ENCODE measurements at regions not wholly inside any gene's neighbourhood (a gene's known extent, or its start where the extent isn't known, plus 50 kb on each side); places are given as distances from the start of the nearest gene placed in this dataset.

DNA sequence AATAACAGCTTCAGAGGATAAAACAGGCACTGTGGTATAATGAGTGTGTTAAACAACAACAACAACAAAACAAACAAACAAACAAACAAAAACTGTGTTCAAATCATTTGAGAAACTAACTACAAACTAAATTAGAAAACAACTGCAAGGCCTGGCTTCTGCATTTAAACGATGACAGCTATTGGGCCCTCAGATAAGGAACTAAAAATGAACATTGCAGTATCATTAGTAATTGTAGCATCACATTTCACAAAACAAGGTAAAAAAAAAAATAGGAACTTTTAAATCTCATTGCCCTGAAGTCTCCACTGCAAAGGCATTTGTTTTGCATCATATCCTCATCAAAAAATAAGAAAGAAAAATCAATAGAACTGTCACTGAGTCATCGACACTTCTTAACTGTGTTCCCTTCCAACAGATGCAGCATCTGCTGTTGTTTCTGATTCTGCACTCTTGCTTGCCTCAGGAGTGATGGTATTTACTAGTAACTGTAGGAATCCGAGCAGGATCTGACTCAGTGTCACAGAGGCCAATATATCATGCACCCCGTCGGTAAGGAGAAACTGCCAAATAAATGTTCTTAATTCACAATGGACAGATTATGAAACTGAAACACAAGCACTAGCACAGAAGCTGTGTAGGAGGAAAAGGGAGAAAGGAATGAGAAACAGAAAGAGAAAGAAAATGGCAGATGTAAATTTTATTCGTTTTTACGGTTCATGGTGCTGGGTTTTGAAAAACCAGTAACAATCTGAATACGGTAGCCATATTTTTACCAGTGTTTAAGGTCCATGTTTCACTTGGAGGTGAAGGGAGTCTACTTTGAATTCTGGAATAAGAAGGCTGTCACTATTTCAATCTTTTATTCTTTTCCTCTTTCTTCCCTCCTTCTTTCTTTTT is 365.7 kb upstream of the EPHA7 start:
- DNase-seq (ENCODE audit: extremely low spot score), result no peak
- H3K4me1 ChIP-seq (ENCODE audit: insufficient read depth), result no peaks in the 10 kb centered on the region
- WGBS, result 42% methylated on average over 8 of the region's 8 CpGs
- no peak overlapping the region for H3K4me3 ChIP-seq (ENCODE audit: low read depth, low read length)
- no peaks in the 10 kb centered on the region for H3K36me3 ChIP-seq (ENCODE audit: insufficient read depth)
- no peak overlapping the region for H3K27ac ChIP-seq (ENCODE audit: low read depth)

GRCh38 chr6:93779086-93779841 is 359.9 kb upstream of the EPHA7 start:
- H3K27ac ChIP-seq (ENCODE audit: low read depth), result no peak overlapping the region
- no peak overlapping the region for H3K4me3 ChIP-seq (ENCODE audit: low read depth, low read length)
- peak; percentile 26 for DNase-seq (ENCODE audit: extremely low spot score)
- 16% methylated on average over 12 of the region's 12 CpGs for WGBS
- H3K36me3 ChIP-seq (ENCODE audit: insufficient read depth), result no peaks in the 10 kb centered on the region
- H3K4me1 ChIP-seq (ENCODE audit: insufficient read depth), result no peaks in the 10 kb centered on the region

DNA sequence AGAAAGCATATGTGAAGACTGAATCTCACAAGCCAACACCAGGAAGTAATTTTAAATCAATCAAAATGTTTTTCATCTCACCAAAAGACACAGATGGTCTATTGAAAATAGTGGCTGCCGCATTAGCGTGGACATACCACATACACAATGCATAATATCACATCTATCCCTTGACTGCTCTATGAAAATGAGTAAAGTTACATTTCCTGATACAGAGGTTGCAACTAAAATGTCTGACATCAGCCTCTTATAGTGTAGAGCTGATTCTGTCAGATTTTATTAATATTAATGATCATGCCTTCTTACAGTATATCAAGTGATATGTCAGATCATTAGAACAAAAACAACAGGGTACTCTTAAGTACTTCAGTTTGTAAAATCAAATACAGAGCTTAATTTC is 339.8 kb upstream of the EPHA7 start:
- Histone ChIP-seq H3K4me3 (ENCODE audit: low read depth, low read length) (no peak overlapping the region), H3K27ac (ENCODE audit: low read depth) (no peak overlapping the region), H3K36me3 (ENCODE audit: insufficient read depth) (no peaks in the 10 kb centered on the region), H3K4me1 (ENCODE audit: insufficient read depth) (no peaks in the 10 kb centered on the region)
- WGBS, result 99% methylated on average over 2 of the region's 2 CpGs
- no peak for DNase-seq (ENCODE audit: extremely low spot score)

DNA sequence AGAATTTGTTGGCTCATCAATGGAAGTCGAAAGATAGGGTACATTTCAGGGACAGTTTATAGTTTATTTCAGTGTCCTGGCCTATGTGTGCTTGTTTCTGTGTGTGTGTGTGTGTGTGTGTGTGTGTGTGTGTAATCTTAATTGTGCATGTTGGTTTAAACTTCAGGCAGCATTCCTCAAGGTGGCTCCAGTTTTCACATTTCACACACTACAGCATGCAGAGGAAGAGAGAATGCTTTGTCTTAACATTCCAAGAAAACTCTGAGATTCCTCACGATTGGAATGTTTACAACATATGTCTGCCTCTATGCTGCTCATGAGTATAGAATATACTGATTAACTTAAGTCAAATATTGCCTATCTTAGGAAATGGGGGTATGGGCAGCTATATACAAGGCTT is 332.6 kb upstream of the EPHA7 start:
- no peak for DNase-seq (ENCODE audit: extremely low spot score)
- Histone ChIP-seq H3K4me3 (ENCODE audit: low read depth, low read length) (no peak overlapping the region), H3K4me1 (ENCODE audit: insufficient read depth) (no peaks in the 10 kb centered on the region), H3K36me3 (ENCODE audit: insufficient read depth) (no peaks in the 10 kb centered on the region), H3K27ac (ENCODE audit: low read depth) (no peak overlapping the region)
- WGBS, result 37% methylated on average over 2 of the region's 2 CpGs

DNA sequence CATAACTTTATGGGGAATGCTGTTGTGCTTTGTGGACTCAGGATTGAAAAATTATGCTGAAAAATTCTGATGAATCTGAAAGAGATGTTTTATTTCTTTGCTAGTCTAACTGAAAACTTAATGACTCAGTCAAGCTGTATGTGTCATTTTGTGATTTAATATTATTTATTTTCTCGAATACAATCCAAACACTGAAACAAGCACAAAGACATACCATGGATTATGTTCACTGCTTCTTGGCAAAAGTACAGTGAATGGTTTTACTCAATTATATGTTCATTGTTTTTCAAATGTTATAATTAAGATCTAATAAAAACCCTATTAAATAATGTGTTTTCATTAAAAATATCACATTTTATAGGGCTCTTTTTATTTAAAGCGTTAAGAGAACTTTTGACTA is 330.6 kb upstream of the EPHA7 start:
- WGBS, result 37% methylated on average over 2 of the region's 2 CpGs
- H3K4me3 ChIP-seq (ENCODE audit: low read depth, low read length), result no peak overlapping the region
- DNase-seq (ENCODE audit: extremely low spot score), result no peak
- H3K36me3 ChIP-seq (ENCODE audit: insufficient read depth), result no peaks in the 10 kb centered on the region
- no peaks in the 10 kb centered on the region for H3K4me1 ChIP-seq (ENCODE audit: insufficient read depth)
- no peak overlapping the region for H3K27ac ChIP-seq (ENCODE audit: low read depth)

DNA sequence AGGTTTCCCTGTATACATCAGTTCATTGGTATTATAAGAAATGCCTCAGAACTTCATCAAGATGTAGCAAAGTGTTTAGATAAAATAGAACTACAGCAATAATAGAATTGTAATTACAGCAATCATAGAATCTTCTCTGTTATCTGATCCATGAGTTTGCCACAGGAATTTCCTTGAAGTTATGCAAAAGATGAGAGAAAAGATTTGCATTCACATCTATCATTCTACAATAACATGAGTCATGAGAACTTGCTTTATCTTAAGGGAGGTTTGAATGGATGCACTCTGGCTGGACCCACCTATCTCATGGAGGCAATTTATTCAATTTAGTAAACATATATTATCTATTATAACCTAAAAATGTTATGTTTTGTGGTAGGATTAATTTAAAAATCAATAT is 329.8 kb upstream of the EPHA7 start:
- no peaks in the 10 kb centered on the region for H3K4me1 ChIP-seq (ENCODE audit: insufficient read depth)
- no peak overlapping the region for H3K27ac ChIP-seq (ENCODE audit: low read depth)
- H3K36me3 ChIP-seq (ENCODE audit: insufficient read depth), result no peaks in the 10 kb centered on the region
- no peak for DNase-seq (ENCODE audit: extremely low spot score)
- no peak overlapping the region for H3K4me3 ChIP-seq (ENCODE audit: low read depth, low read length)

DNA sequence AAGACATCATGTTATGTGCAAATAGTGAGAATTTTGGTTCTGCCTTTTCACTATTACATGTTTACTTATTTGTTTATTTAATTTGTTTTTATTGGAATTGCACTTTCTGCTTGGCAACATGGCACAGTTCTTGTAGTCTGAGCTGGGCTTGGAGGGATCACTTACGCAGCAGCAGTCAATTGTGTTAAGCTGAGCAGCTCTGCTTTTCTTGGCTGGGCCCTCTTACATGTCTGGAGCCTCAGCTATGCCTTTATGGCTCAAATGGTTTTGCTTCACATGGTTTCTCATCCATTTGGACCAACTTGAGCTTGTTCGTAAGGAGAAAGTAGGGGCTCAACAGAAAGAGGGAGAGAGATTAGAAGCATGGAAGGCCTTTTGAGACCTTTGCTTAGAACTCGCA is 327.5 kb upstream of the EPHA7 start:
- Histone ChIP-seq H3K36me3 (ENCODE audit: insufficient read depth) (no peaks in the 10 kb centered on the region), H3K27ac (ENCODE audit: low read depth) (no peak overlapping the region), H3K4me1 (ENCODE audit: insufficient read depth) (no peaks in the 10 kb centered on the region), H3K4me3 (ENCODE audit: low read depth, low read length) (no peak overlapping the region)
- no peak for DNase-seq (ENCODE audit: extremely low spot score)
- 96% methylated on average over 3 of the region's 3 CpGs for WGBS

- 80% methylated on average over 2 of the region's 2 CpGs for WGBS
- Histone ChIP-seq H3K36me3 (ENCODE audit: insufficient read depth) (no peaks in the 10 kb centered on the region), H3K27ac (ENCODE audit: low read depth) (no peak overlapping the region), H3K4me1 (ENCODE audit: insufficient read depth) (no peaks in the 10 kb centered on the region), H3K4me3 (ENCODE audit: low read depth, low read length) (no peak overlapping the region)
- DNase-seq (ENCODE audit: extremely low spot score), result no peak
These were observed 325.9 kb upstream of the EPHA7 start for GRCh38 chr6:93745306-93745705.

GRCh38 chr6:93735099-93735498 is 315.7 kb upstream of the EPHA7 start:
- H3K4me3 ChIP-seq (ENCODE audit: low read depth, low read length), result no peak overlapping the region
- no peak for DNase-seq (ENCODE audit: extremely low spot score)
- 77% methylated on average over 3 of the region's 3 CpGs for WGBS
- H3K36me3 ChIP-seq (ENCODE audit: insufficient read depth), result no peaks in the 10 kb centered on the region
- H3K4me1 ChIP-seq (ENCODE audit: insufficient read depth), result no peaks in the 10 kb centered on the region
- H3K27ac ChIP-seq (ENCODE audit: low read depth), result no peak overlapping the region

DNA sequence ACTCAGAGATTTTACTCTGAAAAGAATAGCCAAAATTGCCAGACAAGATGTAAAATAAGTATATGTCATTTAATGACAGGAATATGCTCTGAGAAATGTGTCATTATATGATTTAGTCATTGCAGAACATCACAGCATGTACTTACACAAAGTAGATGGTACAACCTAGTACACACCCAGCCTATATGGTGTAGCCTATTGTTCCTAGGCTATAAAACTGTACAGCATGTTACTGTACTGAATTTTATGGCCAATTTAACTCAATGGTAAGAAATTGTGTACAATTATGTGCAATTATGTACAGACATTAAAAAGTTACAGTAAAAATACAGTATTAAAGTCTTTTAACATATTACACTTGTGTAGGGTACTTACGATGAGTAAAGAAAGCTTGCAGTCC is 311.9 kb upstream of the EPHA7 start:
- DNase-seq (ENCODE audit: extremely low spot score), result no peak
- no peak overlapping the region for H3K27ac ChIP-seq (ENCODE audit: low read depth)
- no peak overlapping the region for H3K4me3 ChIP-seq (ENCODE audit: low read depth, low read length)
- H3K36me3 ChIP-seq (ENCODE audit: insufficient read depth), result no peaks in the 10 kb centered on the region
- WGBS, result 85% methylated on average over 1 of the region's 1 CpG
- no peaks in the 10 kb centered on the region for H3K4me1 ChIP-seq (ENCODE audit: insufficient read depth)

GRCh38 chr6:93728150-93728549 is 308.8 kb upstream of the EPHA7 start:
- Histone ChIP-seq H3K36me3 (ENCODE audit: insufficient read depth) (no peaks in the 10 kb centered on the region), H3K4me1 (ENCODE audit: insufficient read depth) (no peaks in the 10 kb centered on the region), H3K4me3 (ENCODE audit: low read depth, low read length) (no peak overlapping the region), H3K27ac (ENCODE audit: low read depth) (no peak overlapping the region)
- 29% methylated on average over 2 of the region's 2 CpGs for WGBS
- DNase-seq (ENCODE audit: extremely low spot score), result no peak

DNA sequence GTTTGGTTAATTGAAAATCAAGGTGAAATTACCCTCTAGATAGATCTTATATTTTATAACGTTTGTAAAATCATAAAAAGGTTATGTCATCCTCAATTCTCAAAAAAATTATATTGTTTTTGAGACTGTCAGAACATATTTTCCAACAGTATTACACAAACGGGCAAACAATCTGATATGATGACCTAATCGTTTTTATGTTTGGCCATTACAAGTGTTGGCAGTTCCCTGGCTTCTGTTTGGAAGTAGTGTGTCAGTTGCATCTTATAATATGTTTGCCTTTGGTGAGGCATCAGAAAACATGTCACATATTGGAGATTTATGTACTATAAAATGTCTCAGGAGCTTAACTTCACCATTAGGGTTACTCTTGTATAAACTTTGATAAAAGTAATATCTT is 308.1 kb upstream of the EPHA7 start:
- H3K4me1 ChIP-seq (ENCODE audit: insufficient read depth), result no peaks in the 10 kb centered on the region
- WGBS, result 28% methylated on average over 3 of the region's 3 CpGs
- no peak overlapping the region for H3K27ac ChIP-seq (ENCODE audit: low read depth)

DNA sequence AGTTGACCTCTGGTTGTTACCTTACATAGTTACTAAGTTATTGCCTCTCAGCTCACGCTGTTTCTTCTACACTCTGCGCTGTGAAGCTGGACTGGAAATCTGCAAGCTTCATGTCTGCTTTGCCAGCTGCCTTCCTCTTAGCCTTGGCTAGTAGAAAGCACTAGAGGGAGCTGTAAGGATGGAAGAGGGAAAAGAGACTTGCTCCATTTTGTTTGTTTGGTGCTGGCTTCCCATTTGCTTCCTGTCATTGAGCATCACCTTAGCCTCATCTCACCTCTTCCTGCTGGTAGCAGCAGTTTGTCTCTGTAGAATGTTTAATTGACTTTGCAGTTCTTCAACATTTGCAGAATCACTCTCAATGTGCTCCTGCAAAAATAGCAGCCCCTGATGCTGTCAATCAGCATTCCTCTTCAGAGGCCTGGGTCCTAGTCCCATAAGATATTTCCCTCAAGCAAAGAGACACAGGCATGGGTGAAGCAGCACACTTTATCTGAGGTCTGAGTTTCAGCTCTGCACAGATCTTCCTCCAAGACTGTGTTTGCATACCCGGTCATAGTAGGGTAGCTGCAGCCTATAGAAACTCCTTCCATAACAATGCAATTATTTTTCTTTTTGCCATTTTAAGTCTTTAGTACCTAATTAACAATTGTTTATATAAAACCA is 302.2 kb upstream of the EPHA7 start:
- H3K36me3 ChIP-seq (ENCODE audit: insufficient read depth), result no peaks in the 10 kb centered on the region
- no peak for DNase-seq (ENCODE audit: extremely low spot score)
- no peak overlapping the region for H3K4me3 ChIP-seq (ENCODE audit: low read depth, low read length)
- no peaks in the 10 kb centered on the region for H3K4me1 ChIP-seq (ENCODE audit: insufficient read depth)
- WGBS, result 80% methylated on average over 3 of the region's 3 CpGs
- no peak overlapping the region for H3K27ac ChIP-seq (ENCODE audit: low read depth)

More for the DNA sequence above, 308.1 kb upstream of the EPHA7 start:
- DNase-seq (ENCODE audit: extremely low spot score), result no peak
- H3K36me3 ChIP-seq (ENCODE audit: insufficient read depth), result no peaks in the 10 kb centered on the region
- H3K4me3 ChIP-seq (ENCODE audit: low read depth, low read length), result no peak overlapping the region

DNA sequence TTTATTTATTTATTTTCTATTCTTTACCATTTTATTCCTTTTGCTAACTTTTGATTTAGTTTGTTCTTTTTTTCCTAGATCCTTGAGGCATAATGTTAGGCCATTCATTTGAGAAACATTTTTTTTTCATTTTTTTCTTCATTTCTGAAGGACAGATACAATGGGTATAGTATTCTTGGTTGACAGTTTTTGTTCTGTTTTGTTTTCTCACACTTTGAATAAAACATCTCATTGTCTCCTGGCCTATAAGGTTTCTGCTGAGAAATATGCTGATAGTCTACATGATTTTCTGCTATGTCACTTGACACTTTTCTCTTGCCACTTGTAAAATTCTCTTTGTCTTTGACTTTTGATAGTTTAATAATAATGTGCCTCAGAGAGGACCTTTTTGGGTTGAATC is 294.6 kb upstream of the EPHA7 start:
- no peak for DNase-seq (ENCODE audit: extremely low spot score)
- Histone ChIP-seq H3K4me1 (ENCODE audit: insufficient read depth) (no peaks in the 10 kb centered on the region), H3K4me3 (ENCODE audit: low read depth, low read length) (no peak overlapping the region), H3K27ac (ENCODE audit: low read depth) (no peak overlapping the region), H3K36me3 (ENCODE audit: insufficient read depth) (no peaks in the 10 kb centered on the region)

Measured in urinary bladder (tissue), 3 donors.